Activated CD4-positive, alpha-beta T cell treated with anti-CD3 and anti-CD28 coated beads for 24 hours (primary cell): ENCODE measurements at regions not wholly inside any gene's neighbourhood (a gene's known extent, or its start where the extent isn't known, plus 50 kb on each side); places are given as distances from the start of the nearest gene placed in this dataset.

Source experiments
- DNase-seq, 2 donors: peaks; one replicate each; pipeline ENCODE4 v3.0.0-alpha.2; 2020; ENCODE audit warnings: low read depth in 2 of 2

- DNase-seq = no peak
Measured at GRCh38 chr9:73451003-73451402, 299.3 kb downstream of the ANXA1 start.

- DNase-seq = no peak
Measured at GRCh38 chr9:73459817-73460216, 308.2 kb downstream of the ANXA1 start.

GRCh38 chr9:73468716-73469115 is 317.1 kb downstream of the ANXA1 start:
- no peak for DNase-seq

GRCh38 chr9:73470766-73471165 is 319.1 kb downstream of the ANXA1 start:
- DNase-seq = no peak

- no peak for DNase-seq
Measured at GRCh38 chr9:73474002-73474600, 322.4 kb downstream of the ANXA1 start.

- DNase-seq = no peak
Measured at GRCh38 chr9:73474625-73475024, 323.0 kb downstream of the ANXA1 start.

- no peak for DNase-seq
Measured at GRCh38 chr9:73494894-73495293, 343.2 kb downstream of the ANXA1 start.

GRCh38 chr9:73497796-73498195 is 346.1 kb downstream of the ANXA1 start:
- no peak for DNase-seq

DNA sequence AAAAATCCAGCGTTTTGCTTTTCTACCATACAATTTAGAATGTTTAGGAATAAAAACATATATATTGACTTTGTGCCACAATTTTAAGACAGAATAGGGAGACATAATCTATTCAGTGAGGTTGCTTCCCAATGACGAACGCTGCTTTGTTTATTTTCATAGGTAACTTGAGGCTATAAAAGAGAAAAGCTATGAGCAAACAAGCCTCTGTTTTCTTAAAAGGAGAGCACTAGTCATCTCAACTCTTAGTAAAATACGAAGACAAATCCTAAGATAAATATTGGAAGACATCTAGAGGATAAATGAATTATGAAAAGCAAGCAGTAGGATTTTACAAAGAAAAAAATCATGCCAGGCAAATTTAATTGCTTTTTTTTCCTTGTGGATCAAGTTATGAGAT is 363.6 kb downstream of the ANXA1 start:
- DNase-seq = no peak

GRCh38 chr9:73523391-73523790 is 371.7 kb downstream of the ANXA1 start:
- DNase-seq = no peak

DNA sequence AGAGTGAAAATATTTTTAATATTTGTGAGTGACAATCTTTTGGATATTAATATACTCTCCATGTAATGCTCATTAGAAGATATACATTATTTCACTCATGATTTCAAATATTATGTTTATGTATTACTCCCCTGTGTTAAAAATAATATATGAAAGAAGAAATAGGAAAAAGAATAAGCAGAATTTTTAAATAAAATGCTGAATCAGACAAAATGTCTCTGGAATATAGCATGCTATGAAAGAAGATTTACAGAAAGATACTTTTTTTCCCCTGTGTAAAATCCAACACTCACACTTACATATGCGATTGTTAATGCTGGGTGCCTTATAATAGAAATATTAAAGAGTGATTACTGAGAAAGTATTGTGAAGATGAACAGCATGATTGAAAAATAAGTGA is 373.7 kb downstream of the ANXA1 start:
- DNase-seq = no peak

DNA sequence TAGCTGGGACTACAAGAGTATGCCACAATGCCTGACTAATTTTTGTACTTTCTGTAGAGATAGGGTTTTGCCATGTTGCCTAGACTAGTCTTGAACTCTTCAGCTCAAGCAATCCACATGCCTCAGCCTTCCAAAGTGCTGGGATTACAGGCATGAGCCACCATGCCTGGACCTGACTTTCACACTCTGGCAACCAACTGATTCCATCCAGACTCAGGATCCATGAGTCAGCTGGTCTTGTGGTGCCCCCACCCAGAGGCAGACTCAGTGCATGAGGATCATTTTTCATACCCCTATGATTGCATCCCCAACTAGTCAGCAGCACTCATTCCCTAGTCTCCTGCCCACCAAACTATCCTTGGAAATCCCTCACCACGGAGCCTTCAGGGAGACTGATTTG is 375.9 kb downstream of the ANXA1 start:
- DNase-seq = no peak

- no peak for DNase-seq
Measured at GRCh38 chr9:73528926-73529325, 377.3 kb downstream of the ANXA1 start.

DNA sequence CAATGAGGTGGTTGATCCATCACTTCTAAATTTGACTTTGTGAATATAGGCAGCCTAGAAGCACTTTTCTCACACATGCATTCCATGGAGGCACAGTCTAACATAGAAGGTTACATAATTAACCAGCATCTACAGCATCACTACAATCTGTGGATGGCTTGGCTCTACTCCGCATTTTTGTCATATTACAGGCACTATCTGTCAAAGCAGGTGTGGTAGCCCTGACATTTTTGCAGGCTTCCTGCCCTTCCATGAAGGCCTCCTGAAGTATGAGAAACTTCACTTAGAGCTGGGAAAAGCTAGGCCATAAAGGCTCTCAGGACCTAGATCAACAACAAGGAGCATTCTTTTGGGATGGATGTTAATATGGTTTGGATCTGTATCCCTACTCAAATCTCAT is 378.0 kb downstream of the ANXA1 start:
- DNase-seq = no peak

DNA sequence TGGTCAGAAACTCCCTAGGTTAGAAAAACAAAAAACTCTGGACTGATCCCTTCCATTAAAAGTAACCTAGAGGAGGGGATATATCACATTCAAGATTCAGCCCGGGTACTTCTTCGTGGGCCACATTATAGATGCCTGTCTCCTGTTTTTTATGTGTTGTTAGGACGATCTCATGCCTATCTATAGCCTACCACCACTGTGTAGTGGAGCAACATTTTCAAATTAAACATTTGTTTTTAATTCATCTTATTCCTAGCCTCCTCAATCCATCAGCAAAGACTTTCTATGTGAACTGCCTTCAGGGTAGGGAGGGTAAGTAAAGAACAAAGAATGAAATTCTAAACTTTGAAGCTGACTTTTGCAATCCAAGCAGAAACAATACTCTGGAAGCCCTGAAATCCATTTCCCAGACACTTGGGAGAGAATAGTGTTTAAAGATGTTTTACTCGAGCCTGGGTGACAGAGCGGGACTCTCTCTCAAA is 379.4 kb downstream of the ANXA1 start:
- DNase-seq = no peak

GRCh38 chr9:73531658-73532057 is 380.0 kb downstream of the ANXA1 start:
- no peak for DNase-seq

GRCh38 chr9:73532985-73533384 is 381.3 kb downstream of the ANXA1 start:
- no peak for DNase-seq

DNA sequence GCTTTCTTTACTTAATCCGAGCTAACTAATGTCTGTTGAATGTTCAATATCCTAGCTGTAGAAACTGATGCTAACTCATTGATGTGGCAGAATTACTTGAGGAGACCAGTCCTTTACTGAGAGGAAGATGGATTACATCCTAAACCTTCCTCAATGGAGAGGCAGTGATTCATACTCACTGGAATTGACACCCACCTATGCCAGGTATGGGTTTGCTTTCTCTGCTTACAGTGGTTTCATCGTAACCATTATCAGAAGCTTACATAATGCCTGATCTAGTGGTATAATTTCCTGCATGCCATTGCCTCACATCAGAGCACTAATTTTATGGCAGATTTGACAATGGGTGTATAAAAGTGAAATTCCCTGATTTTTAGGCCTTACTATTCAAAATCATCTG is 384.7 kb downstream of the ANXA1 start:
- no peak for DNase-seq

- DNase-seq = no peak
Measured at GRCh38 chr9:73537561-73537960, 385.9 kb downstream of the ANXA1 start.

DNA sequence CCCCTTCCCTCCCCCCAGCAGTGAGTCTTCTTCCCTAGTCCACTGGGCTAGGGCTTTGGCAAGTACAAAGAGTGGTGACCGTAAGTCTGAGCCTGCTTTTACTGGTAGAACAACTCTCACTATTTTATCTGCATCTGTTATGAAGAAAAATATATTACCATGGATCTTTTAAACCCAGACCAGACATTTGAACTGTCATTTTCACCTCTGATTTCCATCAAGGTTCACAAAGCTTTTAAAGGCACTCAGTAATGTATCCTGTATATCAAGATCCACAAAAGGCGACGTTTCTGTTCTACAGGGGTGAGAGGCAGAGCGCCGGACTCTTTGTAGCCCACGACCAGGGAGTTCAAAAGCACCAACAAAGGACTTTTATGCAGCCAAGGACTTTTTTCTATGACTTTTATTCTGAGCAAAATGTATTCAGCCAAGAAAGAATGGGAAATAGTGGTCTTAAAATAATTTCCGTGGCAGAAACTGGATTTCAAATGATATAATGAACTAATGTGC is 388.3 kb downstream of the ANXA1 start:
- DNase-seq = no peak

DNA sequence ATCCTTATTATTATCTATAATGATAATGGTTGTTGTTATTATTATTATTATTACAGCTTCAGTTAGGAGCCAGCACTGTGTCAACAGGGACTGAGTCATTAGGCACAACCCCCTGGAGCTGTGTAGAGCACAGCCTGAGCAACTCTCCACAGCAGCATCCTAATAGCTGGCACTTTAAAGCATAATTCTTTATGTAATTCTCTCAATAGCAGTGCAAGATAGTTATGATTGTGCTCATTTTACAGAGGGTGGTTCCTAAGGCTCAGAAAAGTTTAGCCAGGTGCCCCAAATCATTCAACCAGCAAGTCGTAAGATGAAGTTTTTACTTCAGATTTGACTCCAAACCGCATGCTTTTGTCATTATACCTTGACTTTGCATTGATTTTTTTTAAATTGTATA is 390.3 kb downstream of the ANXA1 start:
- DNase-seq = no peak

GRCh38 chr9:73543727-73544126 is 392.1 kb downstream of the ANXA1 start:
- DNase-seq = no peak

DNA sequence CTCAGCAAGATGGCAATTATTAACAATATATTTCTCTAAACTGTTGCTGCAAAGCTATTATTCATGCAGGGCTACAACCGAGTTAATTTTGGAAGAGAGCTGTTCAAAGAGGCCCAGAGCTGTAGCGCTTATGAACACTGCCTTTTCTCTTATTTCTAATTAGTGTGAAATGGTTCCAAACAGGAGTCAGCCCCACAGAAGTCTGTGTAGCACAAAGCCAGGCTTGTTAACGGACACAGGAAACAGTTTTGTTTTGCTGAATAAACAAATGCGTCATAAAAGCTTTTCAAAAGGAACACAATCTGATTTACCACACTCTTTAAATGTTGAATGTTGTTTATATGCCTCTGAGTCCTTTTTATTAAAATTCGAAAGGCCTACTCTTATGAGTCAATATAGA is 396.5 kb downstream of the ANXA1 start:
- no peak for DNase-seq

- no peak for DNase-seq
Measured at GRCh38 chr9:73549991-73550390, 398.3 kb downstream of the ANXA1 start.
